ENCODE measurements at regions not wholly inside any gene's neighbourhood (a gene's known extent, or its start where the extent isn't known, plus 50 kb on each side); places are given as distances from the start of the nearest gene placed in this dataset.

GRCh38 chr1:23639460-23640095, 52.0 kb upstream of the RPL11 start:
- no peak for DNase-seq

GRCh38 chr1:23638786-23639241, 52.8 kb upstream of the RPL11 start:
- DNase-seq, result no peak

- DNase-seq, result no peak
Measured at GRCh38 chr1:23638188-23638619, 53.4 kb upstream of the RPL11 start.

- no peak for DNase-seq
Measured at GRCh38 chr1:23636009-23636408, 55.6 kb upstream of the RPL11 start.

- DNase-seq, result peak; percentile 7
Measured at GRCh38 chr1:23634840-23635651, 56.6 kb upstream of the RPL11 start.

GRCh38 chr1:23634518-23634839, 57.1 kb upstream of the RPL11 start:
- DNase-seq, result no peak

- no peak for DNase-seq
Measured at GRCh38 chr1:23632479-23633160, 59.0 kb upstream of the RPL11 start.

GRCh38 chr1:23629708-23630290, 61.8 kb upstream of the RPL11 start:
- no peak for DNase-seq

- DNase-seq, result no peak
Measured at GRCh38 chr1:23628951-23629387, 62.6 kb upstream of the RPL11 start.

GRCh38 chr1:23627069-23627735, 64.4 kb upstream of the RPL11 start:
- DNase-seq, result no peak

GRCh38 chr1:23625929-23626535, 65.6 kb upstream of the RPL11 start:
- no peak for DNase-seq

- DNase-seq, result no peak
Measured at GRCh38 chr1:23625459-23625858, 66.1 kb upstream of the RPL11 start.

- no peak for DNase-seq
Measured at GRCh38 chr1:23624440-23624839, 65.1 kb upstream of the ID3 start.

GRCh38 chr1:23622284-23622683, 63.0 kb upstream of the ID3 start:
- no peak for DNase-seq

- DNase-seq, result no peak
Measured at GRCh38 chr1:23620605-23621004, 61.3 kb upstream of the ID3 start.

GRCh38 chr1:23619299-23620188, 60.2 kb upstream of the ID3 start:
- no peak for DNase-seq

- no peak for DNase-seq
Measured at GRCh38 chr1:23618586-23619083, 59.3 kb upstream of the ID3 start.

- no peak for DNase-seq
Measured at GRCh38 chr1:23617084-23617521, 57.8 kb upstream of the ID3 start.

- no peak for DNase-seq
Measured at GRCh38 chr1:23616292-23616824, 57.1 kb upstream of the ID3 start.

GRCh38 chr1:23615852-23616251, 56.6 kb upstream of the ID3 start:
- no peak for DNase-seq

GRCh38 chr1:23615423-23615822, 56.1 kb upstream of the ID3 start:
- DNase-seq, result no peak
